GM13977 (cell line): ENCODE measurements at regions not wholly inside any gene's neighbourhood (a gene's known extent, or its start where the extent isn't known, plus 50 kb on each side); places are given as distances from the start of the nearest gene placed in this dataset.
"Not testable (repeated sequence)": the region's sequence is repeated elsewhere in the genome, so short reads cannot be mapped to it uniquely, and the experiment has no call there.

Experiments
- DNase-seq: peaks from one replicate; pipeline ENCODE4 v3.0.0; 2012; ENCODE audit warnings: low spot score
- CTCF ChIP-seq: IDR thresholded peaks from 2 replicates; pipeline ENCODE4 v1.5.1; 2012; ENCODE audit warnings: mild to moderate bottlenecking, control low read depth; ENCODE audit not compliant: insufficient read depth; ENCODE audit errors: extremely low read depth, missing control alignments
- in situ Hi-C: fragments of 300-500 bp; cut with MboI; formaldehyde crosslinking; loops from one replicate; pipeline ENCODE4 v1.12.0; 2022; ENCODE audit warnings: low sequenced_read_pairs, low pct_unique_long_range_greater_than_20kb, mixed read lengths, inconsistent platforms; ENCODE audit not compliant: unreplicated experiment

GRCh38 chr2:224101820-224102630 is 62.9 kb upstream of the SERPINE2 start:
- no peak for DNase-seq
- no peak for TF ChIP-seq CTCF
- in situ Hi-C loops, result no loop called here

- in situ Hi-C loops, result no loop called here
- DNase-seq, result no peak
- TF ChIP-seq CTCF, result no peak
Observed at GRCh38 chr2:224099861-224100643, 61.0 kb upstream of the SERPINE2 start.

GRCh38 chr2:224098481-224099230 is 59.6 kb upstream of the SERPINE2 start:
- in situ Hi-C loops, result no loop called here
- DNase-seq, result no peak
- no peak for TF ChIP-seq CTCF

- no peak for DNase-seq
- in situ Hi-C loops, result no loop called here
- TF ChIP-seq CTCF, result no peak
Observed at GRCh38 chr2:224094413-224094812, 55.3 kb upstream of the SERPINE2 start.

GRCh38 chr2:224091671-224092070 is 52.6 kb upstream of the SERPINE2 start:
- in situ Hi-C loops, DNase-seq: not testable (repeated sequence)

- in situ Hi-C loops, DNase-seq: not testable (repeated sequence)
Observed at GRCh38 chr2:224089606-224090005, 50.5 kb upstream of the SERPINE2 start.
